K562 (cell line): ENCODE measurements at regions not wholly inside any gene's neighbourhood (a gene's known extent, or its start where the extent isn't known, plus 50 kb on each side); places are given as distances from the start of the nearest gene placed in this dataset.

Experiments used
- ATAC-seq: fragments of 200-7000 bp; cut with Tn5 transposase; 3 replicates; pipeline ENCODE4 v1.9.1; 2020; ENCODE audit warnings: moderate library complexity
- BruUV-seq: library from RNA; stranded (reverse); fragments of 400-500 nt; replicated peaks from 2 replicates; lab custom pipeline; 2021; lab: Mats Ljungman, UMichigan
- CTCF ChIA-PET: fragments of 300-600 bp; formaldehyde crosslinking; extraction: SDS; loops from one replicate; lab custom pipeline; 2021; ENCODE audit warnings: low intra/inter-chr PET ratio; lab: Yijun Ruan, JAX
- POLR2A ChIA-PET: fragments of 300-600, 350-650 bp; sonication (Branson Sonifier 250); formaldehyde crosslinking; extraction: SDS; loops from one replicate; lab custom pipeline; 2021; ENCODE audit warnings: antibody characterized with exemption, inconsistent platforms; lab: Yijun Ruan, JAX
- DNase-seq, 4 experiments: peaks; one replicate each; pipeline versions ENCODE4 v3.0.0 to v3.0.0-alpha.2; 2011 to 2018; ENCODE audit warnings: low spot score in 3 of 4, mixed read lengths in 3 of 4; ENCODE audit errors: extremely low read depth in 1 of 4
- FAIRE-seq: peaks from 2 replicates; lab custom pipeline; 2011; peaks lifted over from hg19 to GRCh38; lab: Jason Lieb, UNC
- H2AFZ ChIP-seq: 2 replicates; pipeline ENCODE4 v1.6.0; 2011; ENCODE audit warnings: low read depth, low read length, control low read depth, inconsistent platforms
- H3K27ac ChIP-seq: fragments of 200-600 bp; 3 replicates; pipeline ENCODE4 v1.8.0; 2011; ENCODE audit warnings: low read depth, mild to moderate bottlenecking, control low read depth, inconsistent platforms, low read length, moderate library complexity, mixed read lengths; ENCODE audit errors: extremely low read depth
- H3K27me3 ChIP-seq, 2 experiments: fragments of 300-600 bp in 1 of 2; 2 replicates in 1 of 2; 3 replicates in 1 of 2; pipeline versions ENCODE4 v1.6.0 to v1.8.0; 2011; ENCODE audit warnings: inconsistent platforms in 2 of 2, low read length in 2 of 2, mild to moderate bottlenecking in 1 of 2, mixed read lengths in 1 of 2, moderate library complexity in 1 of 2; ENCODE audit not compliant: control insufficient read depth in 2 of 2, insufficient read depth in 2 of 2
- H3K36me3 ChIP-seq: fragments of 300-600 bp; 3 replicates; pipeline ENCODE4 v1.8.0; 2011; ENCODE audit warnings: mild to moderate bottlenecking, low read length, inconsistent platforms; ENCODE audit not compliant: control insufficient read depth, insufficient read depth
- H3K4me1 ChIP-seq, 2 experiments: fragments of 200-600 bp in 1 of 2; replicated peaks in 1 of 2; 2 replicates in 1 of 2; 3 replicates in 1 of 2; pipeline versions ENCODE4 v1.5.1 to v1.8.0; 2011; ENCODE audit warnings: inconsistent platforms in 2 of 2, low read length in 2 of 2, mild to moderate bottlenecking in 1 of 2, mixed read lengths in 1 of 2, moderate library complexity in 1 of 2; ENCODE audit not compliant: control insufficient read depth in 2 of 2, insufficient read depth in 2 of 2
- H3K4me2 ChIP-seq: 2 replicates; pipeline ENCODE4 v1.6.1; 2011; ENCODE audit warnings: low read length, control low read depth, inconsistent platforms, mixed read lengths; ENCODE audit not compliant: insufficient read depth
- H3K4me3 ChIP-seq: fragments of 200-600 bp; sonication (generic), shearing (Covaris generic); 2 replicates; pipeline ENCODE4 v1.5.1; 2016; ENCODE audit warnings: control low read depth, inconsistent platforms
- H3K79me2 ChIP-seq: fragments of 200-600 bp; 3 replicates; pipeline ENCODE4 v1.8.0; 2011; ENCODE audit warnings: low read length, inconsistent platforms; ENCODE audit not compliant: control insufficient read depth, insufficient read depth
- H3K9ac ChIP-seq, 2 experiments: 2 replicates each; pipeline versions ENCODE4 v1.6.0 to v1.6.1; 2011; ENCODE audit warnings: low read depth in 2 of 2, low read length in 2 of 2, control low read depth in 1 of 2, inconsistent platforms in 1 of 2, mild to moderate bottlenecking in 1 of 2, mixed read lengths in 1 of 2; ENCODE audit not compliant: insufficient read depth in 1 of 2
- H3K9me1 ChIP-seq: one replicate; pipeline ENCODE4 v1.6.0; 2011; ENCODE audit warnings: inconsistent platforms, mild to moderate bottlenecking, low read length, moderate library complexity; ENCODE audit not compliant: control insufficient read depth, insufficient read depth
- H3K9me3 ChIP-seq: replicated peaks from 2 replicates; pipeline ENCODE4 v1.5.1; 2011; ENCODE audit warnings: low read depth, low read length, inconsistent platforms; ENCODE audit not compliant: control insufficient read depth, insufficient read depth
- H4K20me1 ChIP-seq: replicated peaks from 2 replicates; pipeline ENCODE4 v1.6.1; 2011; ENCODE audit warnings: low read length, inconsistent platforms, mixed read lengths; ENCODE audit not compliant: control insufficient read depth, insufficient read depth
- C11orf30 ChIP-seq: fragments of 450-650 bp; IDR thresholded peaks from 2 replicates; pipeline ENCODE4 v1.6.1; 2016; ENCODE audit warnings: low read depth, mild to moderate bottlenecking
- CAMTA2 ChIP-seq: fragments of 250-450 bp; sonication (Bioruptor Pico); conservative IDR thresholded peaks from 2 replicates; pipeline ENCODE4 v1.5.1; 2022
- CBFA2T2 ChIP-seq: fragments of 450-650 bp; conservative IDR thresholded peaks from 2 replicates; pipeline ENCODE4 v1.6.1; 2017; ENCODE audit warnings: mild to moderate bottlenecking
- JUND ChIP-seq, 2 experiments: IDR thresholded peaks; 2 replicates in 1 of 2; 3 replicates in 1 of 2; pipeline ENCODE4 v1.6.1; 2011; ENCODE audit warnings: borderline replicate concordance in 2 of 2, low read depth in 2 of 2, low read length in 2 of 2, improper control_type of control experiment in 1 of 2, missing biosample characterization in 1 of 2, missing genetic modification characterization in 1 of 2, missing genetic modification reagents in 1 of 2
- MAFG ChIP-seq: fragments of 450-650 bp; conservative IDR thresholded peaks from 2 replicates; pipeline ENCODE4 v1.6.1; 2016; ENCODE audit warnings: missing genetic modification characterization, missing compliant biosample characterization
- NFE2 ChIP-seq: IDR thresholded peaks from 2 replicates; pipeline ENCODE4 v1.6.1; 2014; ENCODE audit warnings: antibody characterized with exemption, low read depth
- RUNX1 ChIP-seq: sonication (generic); IDR thresholded peaks from 2 replicates; pipeline ENCODE4 v1.6.1; 2016; ENCODE audit warnings: antibody characterized with exemption, low read depth
- ZKSCAN8 ChIP-seq: fragments of 200-800 bp; sonication (Bioruptor generic); IDR thresholded peaks from 2 replicates; pipeline ENCODE4 v1.6.1; 2016; ENCODE audit warnings: missing genetic modification characterization, missing compliant biosample characterization
- ZNF134 ChIP-seq: fragments of 250-450 bp; sonication (Bioruptor Pico); conservative IDR thresholded peaks from 2 replicates; pipeline ENCODE4 v1.4.0; 2020
- ZNF316 ChIP-seq: fragments of 450-650 bp; IDR thresholded peaks from 2 replicates; pipeline ENCODE4 v1.6.1; 2016
- WGBS: fragments of 100-300 bp; shearing (Covaris generic); methylation state at CpG from one replicate; pipeline ENCODE4 v1.1.6; 2016; ENCODE audit warnings: low coverage, mixed read lengths; ENCODE audit not compliant: insufficient coverage; ENCODE audit errors: missing lambda C conversion rate; 5-methylcytosine and 5-hydroxymethylcytosine counted together
- in situ Hi-C: fragments of 300-500 bp; cut with MboI; formaldehyde crosslinking; loops from 4 replicates; pipeline ENCODE4 v1.15.0; 2018; ENCODE audit warnings: inconsistent platforms, mixed read lengths
- intact Hi-C: fragments of 100-400 bp; cut with micrococcal nuclease; formaldehyde crosslinking; loops from 2 replicates; pipeline ENCODE4 v1.14.2; 2022

DNA sequence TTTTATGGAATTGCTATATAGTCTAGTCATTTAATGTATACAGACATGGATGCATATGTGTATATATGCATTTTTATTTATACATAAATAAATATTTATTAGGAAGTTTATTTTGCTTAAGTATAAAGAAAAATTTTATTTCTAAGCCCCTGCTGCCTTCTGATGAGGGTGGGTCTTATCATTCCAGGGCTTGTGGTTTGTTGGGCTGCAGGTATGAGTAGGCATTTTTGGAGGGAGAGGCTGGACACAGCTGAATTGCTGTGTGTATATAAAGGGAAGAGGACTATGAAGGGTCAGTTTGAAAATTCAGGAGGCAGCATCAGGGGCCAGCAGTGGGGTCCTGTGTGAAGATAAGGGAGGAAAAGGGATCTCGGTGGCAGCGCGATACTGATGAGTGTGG, 189.4 kb downstream of the TMEM182 start:
- Histone ChIP-seq H3K4me1 (peaks cover 0 to 4% of the 10 kb centered on the region in 2 experiments; a peak in 1 of 5 replicates), H3K4me3 (no peak overlapping the region), H2AFZ (no peak overlapping the region), H3K4me2 (no peak overlapping the region; the same call in 1 of the 2 replicates), H3K9me1 (no peaks in the 10 kb centered on the region), H3K9ac (no peak overlapping the region), H4K20me1 (no peaks in the 10 kb centered on the region), H3K36me3 (no peaks in the 10 kb centered on the region), H3K9me3 (no peaks in the 10 kb centered on the region), H3K27me3 (no peaks in the 10 kb centered on the region), H3K27ac (no peak overlapping the region), H3K79me2 (no peaks in the 10 kb centered on the region)
- intact Hi-C loops (no loop called here), in situ Hi-C loops (no loop called here)
- TF ChIP-seq C11orf30 (peak; percentile 57; the same call in 1 of the 2 replicates), JUND (IDR thresholded peaks at IDR 0.05; ENCODE audit: borderline replicate concordance, low read depth, low read length) (no peak), JUND (tag; IDR thresholded peaks at IDR 0.05; ENCODE audit: borderline replicate concordance, low read depth, low read length) (no peak), NFE2 (peak; percentile 71), CBFA2T2 (no peak), RUNX1 (no peak), CAMTA2 (no peak), ZNF134 (CRISPR knock-in tag) (peak; percentile 74), MAFG (tag) (peak; percentile 57), ZNF316 (peak; percentile 29; the same call in 1 of the 2 replicates), ZKSCAN8 (CRISPR knock-in tag) (no peak)
- ATAC-seq, result peak; percentile 69
- WGBS, result 0% methylated on average over 3 of the region's 3 CpGs
- CTCF ChIA-PET, result no interaction called here
- POLR2A ChIA-PET, result interaction anchor here (0.8 kb wide), 1 partner anchor 54 kb away, joined by 3 read pairs; no protein-coding TSS in a partner anchor
- FAIRE-seq, result no peak
- no TSS peak for BruUV-seq
- peak in 2 of 4 experiments; percentile 17 to 22 for DNase-seq
